ENCODE measurements at regions not wholly inside any gene's neighbourhood (a gene's known extent, or its start where the extent isn't known, plus 50 kb on each side); places are given as distances from the start of the nearest gene placed in this dataset.

DNA sequence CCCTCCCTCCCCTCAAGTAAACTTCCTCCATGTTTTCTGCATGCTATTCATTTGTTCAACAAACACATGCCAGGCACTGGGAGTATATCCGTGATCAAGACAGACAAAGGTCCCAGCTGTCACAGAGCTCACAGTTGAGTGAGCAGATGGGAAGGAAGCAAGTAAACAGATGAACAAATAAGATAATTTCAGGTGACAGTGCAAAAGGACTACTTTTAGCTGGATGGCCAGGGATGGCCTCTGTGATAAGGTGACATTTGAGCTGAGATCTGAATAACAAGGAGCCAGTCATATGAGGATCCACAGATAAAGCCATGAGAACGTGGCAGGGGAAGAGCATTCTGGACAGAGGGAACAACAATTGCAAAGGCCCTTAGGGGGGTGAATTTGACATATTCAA is 121.7 kb upstream of the RAD23B start:
- FAIRE-seq (no peak), DNase-seq (ENCODE audit: insufficient read length, low spot score) (no peak)
- TF ChIP-seq POLR2A (IDR thresholded peaks at IDR 0.05; ENCODE audit: low read depth, low read length) = no peak

GRCh38 chr9:107163370-107163769 is 119.7 kb upstream of the RAD23B start:
- FAIRE-seq (no peak), DNase-seq (ENCODE audit: insufficient read length, low spot score) (no peak)
- TF ChIP-seq POLR2A (IDR thresholded peaks at IDR 0.05; ENCODE audit: low read depth, low read length) = no peak

DNA sequence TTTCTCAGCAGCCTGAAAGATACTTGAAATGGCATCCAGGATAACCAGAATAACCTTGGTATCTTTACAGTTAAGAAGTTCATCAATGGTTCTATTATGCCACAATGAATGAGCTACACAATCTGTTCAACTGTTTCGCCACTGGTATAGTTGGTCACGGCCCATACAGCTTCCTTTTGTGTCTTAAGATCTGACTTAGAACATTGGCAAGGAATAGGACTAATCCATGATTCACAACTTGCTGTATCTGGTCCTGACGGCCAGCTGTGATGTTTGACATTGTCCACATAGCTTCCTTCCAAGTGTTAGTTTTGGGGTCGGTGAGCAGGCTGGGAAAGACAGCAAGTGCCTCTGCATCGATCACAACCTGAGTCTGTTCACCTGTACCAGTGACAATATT is 113.3 kb upstream of the RAD23B start:
- no peak for DNase-seq (ENCODE audit: insufficient read length, low spot score)
- FAIRE-seq = no peak
- TF ChIP-seq POLR2A (IDR thresholded peaks at IDR 0.05; ENCODE audit: low read depth, low read length) = no peak

DNA sequence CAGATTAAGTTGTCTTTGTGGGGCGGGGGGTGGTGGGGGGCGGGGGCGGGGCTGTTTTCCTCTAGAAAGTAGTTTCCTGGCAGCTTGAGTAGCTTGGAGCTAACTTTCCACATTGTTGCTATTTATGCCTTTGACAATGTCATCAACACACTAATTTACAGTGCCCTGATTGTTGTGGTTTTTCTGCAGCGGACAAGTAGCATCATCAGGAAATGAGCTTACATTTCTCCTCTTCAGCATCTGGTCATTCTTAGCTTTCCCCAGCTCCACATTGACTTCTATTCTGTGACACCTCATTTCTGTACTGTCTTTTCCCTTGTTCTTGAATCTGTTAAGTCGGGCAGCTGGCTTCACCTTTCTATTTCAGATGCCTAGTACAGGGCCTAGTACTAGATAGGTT is 112.3 kb upstream of the RAD23B start:
- no peak for TF ChIP-seq POLR2A (IDR thresholded peaks at IDR 0.05; ENCODE audit: low read depth, low read length)
- FAIRE-seq (no peak), DNase-seq (ENCODE audit: insufficient read length, low spot score) (no peak)

GRCh38 chr9:107172160-107172978 is 110.7 kb upstream of the RAD23B start:
- FAIRE-seq = peak; percentile 97

DNA sequence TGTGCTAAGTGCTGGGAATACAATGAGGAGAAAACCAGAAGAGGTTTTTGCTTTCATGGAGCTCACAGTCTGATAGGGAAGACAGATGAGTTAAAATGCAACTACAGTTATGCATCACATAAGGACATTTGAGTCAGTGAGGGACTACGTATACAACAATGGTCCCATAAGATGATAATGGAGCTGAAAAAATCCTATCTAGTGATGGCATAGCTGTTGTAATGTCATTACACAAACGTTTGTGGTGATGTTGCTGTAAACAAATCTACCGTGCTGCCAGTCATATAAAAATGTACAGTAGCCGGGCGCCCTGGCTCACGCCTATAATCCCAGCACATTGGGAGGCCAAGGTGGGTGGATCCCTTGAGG is 110.1 kb upstream of the RAD23B start:
- DNase-seq (ENCODE audit: insufficient read length, low spot score) (no peak), FAIRE-seq (no peak)
- no peak for TF ChIP-seq POLR2A (IDR thresholded peaks at IDR 0.05; ENCODE audit: low read depth, low read length)

More at GRCh38 chr9:107172160-107172978, 110.7 kb upstream of the RAD23B start:
- TF ChIP-seq POLR2A (IDR thresholded peaks at IDR 0.05; ENCODE audit: low read depth, low read length) = no peak
- DNase-seq (ENCODE audit: insufficient read length, low spot score) = peak; percentile 60

- DNase-seq (ENCODE audit: insufficient read length, low spot score) = no peak
- TF ChIP-seq POLR2A (IDR thresholded peaks at IDR 0.05; ENCODE audit: low read depth, low read length) = no peak
- FAIRE-seq = peak; percentile 6
Observed at GRCh38 chr9:107173422-107174180, 109.5 kb upstream of the RAD23B start.

DNA sequence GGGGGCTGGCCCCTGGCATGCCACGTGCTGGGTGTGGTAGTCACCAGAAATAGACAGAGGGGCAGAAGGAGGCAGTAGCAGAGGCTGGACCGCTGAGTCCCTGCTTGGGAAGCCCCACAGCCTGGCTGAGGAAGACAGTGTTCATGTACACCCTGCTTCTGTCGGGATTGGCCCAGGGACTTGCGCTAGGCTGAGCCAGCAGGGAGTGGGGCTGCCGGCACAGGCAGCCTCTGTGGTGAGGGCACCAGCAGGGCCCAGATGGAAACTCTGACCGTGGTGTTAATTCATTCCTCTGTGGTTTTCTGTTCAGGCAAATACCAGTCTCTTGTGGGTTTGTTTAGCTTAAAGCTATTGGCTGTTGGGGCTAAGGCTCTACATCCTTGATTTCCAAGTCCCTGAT is 108.6 kb upstream of the RAD23B start:
- no peak for DNase-seq (ENCODE audit: insufficient read length, low spot score)
- no peak for FAIRE-seq
- no peak for TF ChIP-seq POLR2A (IDR thresholded peaks at IDR 0.05; ENCODE audit: low read depth, low read length)

- no peak for FAIRE-seq
- no peak for DNase-seq (ENCODE audit: insufficient read length, low spot score)
- no peak for TF ChIP-seq POLR2A (IDR thresholded peaks at IDR 0.05; ENCODE audit: low read depth, low read length)
Observed at GRCh38 chr9:107175041-107175440, 108.0 kb upstream of the RAD23B start.

DNA sequence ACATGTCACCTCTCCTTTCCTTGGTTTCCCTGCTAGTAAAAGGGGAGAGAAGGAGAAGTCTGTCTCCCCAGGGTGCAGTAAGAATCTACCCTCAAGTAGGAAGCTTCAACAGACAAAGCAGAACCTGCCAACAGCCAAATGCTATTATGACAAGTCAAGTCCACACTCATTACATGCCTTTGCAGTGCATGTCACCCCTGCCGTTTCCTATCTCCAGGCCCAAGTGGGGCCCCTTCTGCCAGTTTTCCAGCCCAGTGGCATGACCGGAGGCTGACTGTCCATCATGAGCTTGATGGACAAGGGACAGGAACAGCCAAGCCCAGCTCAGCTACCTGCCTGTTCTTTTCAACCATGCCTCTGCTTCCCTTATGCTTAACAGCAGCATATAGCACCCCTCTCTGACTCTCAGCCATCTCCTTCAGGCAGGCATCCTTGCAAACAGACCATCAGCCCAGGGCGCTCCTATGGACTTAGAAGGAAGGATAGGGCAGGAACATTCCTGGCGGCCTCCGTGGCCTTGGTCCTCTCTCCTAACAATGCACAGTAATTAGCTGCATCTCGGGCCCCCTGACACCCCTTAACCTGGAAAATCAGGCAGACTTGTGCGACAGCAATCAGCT is 107.2 kb upstream of the RAD23B start:
- TF ChIP-seq POLR2A (IDR thresholded peaks at IDR 0.05; ENCODE audit: low read depth, low read length) = no peak
- FAIRE-seq (no peak), DNase-seq (ENCODE audit: insufficient read length, low spot score) (no peak)

DNA sequence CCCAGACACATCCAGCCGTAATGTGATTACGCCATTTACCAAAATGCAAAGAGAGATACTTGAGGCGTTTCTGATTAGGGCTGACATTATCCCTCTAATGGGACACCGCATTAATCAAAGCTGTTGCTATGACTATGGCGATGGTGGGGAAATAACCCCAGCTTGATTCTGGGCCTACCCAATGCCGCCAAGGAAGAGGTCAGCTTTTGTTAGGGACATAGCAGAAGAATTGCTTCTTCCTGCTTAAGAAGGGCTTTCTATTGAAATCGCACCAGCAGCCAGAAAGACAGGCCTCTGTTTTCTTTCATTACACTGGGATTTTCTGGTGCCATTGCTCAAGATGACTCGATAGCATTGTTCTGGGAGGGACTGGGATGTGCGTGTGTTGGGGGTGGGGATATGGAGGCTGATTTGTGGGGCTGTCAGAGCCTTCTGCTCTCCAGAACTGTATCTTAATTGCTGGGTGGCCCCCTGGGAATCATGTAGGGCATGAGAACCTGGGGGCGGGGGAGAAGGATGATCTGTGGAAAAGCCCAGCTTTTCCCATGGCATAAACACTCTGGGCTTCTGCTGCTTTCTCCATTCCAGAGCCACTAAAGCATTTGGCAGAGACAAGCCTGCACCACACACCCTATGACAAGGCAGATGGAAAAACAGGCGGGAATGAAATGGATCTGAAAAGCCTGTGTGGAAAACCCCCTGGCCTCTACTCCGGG is 106.5 kb upstream of the RAD23B start:
- no peak for TF ChIP-seq POLR2A (IDR thresholded peaks at IDR 0.05; ENCODE audit: low read depth, low read length)
- no peak for FAIRE-seq
- no peak for DNase-seq (ENCODE audit: insufficient read length, low spot score)

- FAIRE-seq = no peak
- no peak for DNase-seq (ENCODE audit: insufficient read length, low spot score)
- no peak for TF ChIP-seq POLR2A (IDR thresholded peaks at IDR 0.05; ENCODE audit: low read depth, low read length)
Observed at GRCh38 chr9:107177243-107177839, 105.7 kb upstream of the RAD23B start.

DNA sequence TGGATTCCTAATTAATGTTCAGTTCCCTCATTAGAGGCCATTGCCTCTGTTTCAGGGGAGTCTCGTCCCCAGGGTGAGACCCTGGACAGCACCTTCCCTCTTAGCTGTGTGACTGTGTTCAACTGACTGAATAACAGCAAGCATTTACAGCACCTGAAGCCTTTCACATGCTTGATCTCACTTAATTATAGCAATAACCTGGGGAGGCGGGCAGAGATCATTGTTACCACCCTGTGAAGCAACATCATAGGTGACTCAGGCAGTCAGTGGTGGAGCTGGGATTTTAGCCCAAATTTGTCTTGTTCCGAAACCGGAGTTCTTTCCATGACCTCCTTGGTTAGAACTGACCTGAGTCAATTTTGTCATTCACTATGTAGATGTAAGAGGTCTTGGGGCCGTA is 105.2 kb upstream of the RAD23B start:
- TF ChIP-seq POLR2A (IDR thresholded peaks at IDR 0.05; ENCODE audit: low read depth, low read length) = no peak
- no peak for FAIRE-seq
- DNase-seq (ENCODE audit: insufficient read length, low spot score) = no peak
